ENCODE measurements at regions not wholly inside any gene's neighbourhood (a gene's known extent, or its start where the extent isn't known, plus 50 kb on each side); places are given as distances from the start of the nearest gene placed in this dataset.

DNA sequence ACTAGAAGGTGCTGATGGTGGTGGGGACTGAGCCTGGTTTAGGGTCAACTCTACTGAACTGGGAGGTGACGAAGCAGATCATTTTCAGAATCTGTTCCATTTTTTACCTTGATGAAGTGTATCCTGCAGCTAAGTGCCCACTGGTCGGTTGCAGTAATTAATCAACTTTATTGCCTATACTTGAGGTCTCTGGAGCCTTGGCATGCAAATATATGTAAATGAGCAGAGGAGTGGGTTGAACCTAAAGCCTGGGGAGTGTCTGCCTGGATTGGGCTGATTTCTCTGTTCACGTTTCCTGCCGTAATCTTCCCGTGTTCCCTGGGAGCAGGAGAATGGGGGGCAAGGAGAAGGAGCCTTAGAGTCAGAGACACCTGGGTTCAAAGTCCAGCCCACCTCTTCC lies 286.8 kb downstream of the PTPRU start (continued):
- TF ChIP-seq RFX5 (IDR thresholded peaks at IDR 0.05; ENCODE audit: low read depth, low read length) (no peak), EZH2 (IDR thresholded peaks at IDR 0.05; ENCODE audit: borderline replicate concordance, control insufficient read depth, low read depth, low read length) (no peak), SUZ12 (IDR thresholded peaks at IDR 0.05; ENCODE audit: unreplicated experiment) (no peak), SMC3 (IDR thresholded peaks at IDR 0.05; ENCODE audit: borderline replicate concordance, low read length) (no peak), FOS (IDR thresholded peaks at IDR 0.05; ENCODE audit: borderline replicate concordance, extremely low read depth, insufficient read length) (no peak)
- TF ChIP-seq, protein P1, sequence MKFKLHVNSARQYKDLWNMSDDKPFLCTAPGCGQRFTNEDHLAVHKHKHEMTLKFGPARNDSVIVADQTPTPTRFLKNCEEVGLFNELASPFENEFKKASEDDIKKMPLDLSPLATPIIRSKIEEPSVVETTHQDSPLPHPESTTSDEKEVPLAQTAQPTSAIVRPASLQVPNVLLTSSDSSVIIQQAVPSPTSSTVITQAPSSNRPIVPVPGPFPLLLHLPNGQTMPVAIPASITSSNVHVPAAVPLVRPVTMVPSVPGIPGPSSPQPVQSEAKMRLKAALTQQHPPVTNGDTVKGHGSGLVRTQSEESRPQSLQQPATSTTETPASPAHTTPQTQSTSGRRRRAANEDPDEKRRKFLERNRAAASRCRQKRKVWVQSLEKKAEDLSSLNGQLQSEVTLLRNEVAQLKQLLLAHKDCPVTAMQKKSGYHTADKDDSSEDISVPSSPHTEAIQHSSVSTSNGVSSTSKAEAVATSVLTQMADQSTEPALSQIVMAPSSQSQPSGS (IDR thresholded peaks at IDR 0.05; ENCODE audit: low read length) = no peak
- TF ChIP-seq, protein P2, sequence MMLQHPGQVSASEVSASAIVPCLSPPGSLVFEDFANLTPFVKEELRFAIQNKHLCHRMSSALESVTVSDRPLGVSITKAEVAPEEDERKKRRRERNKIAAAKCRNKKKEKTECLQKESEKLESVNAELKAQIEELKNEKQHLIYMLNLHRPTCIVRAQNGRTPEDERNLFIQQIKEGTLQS (IDR thresholded peaks at IDR 0.05; ENCODE audit: borderline replicate concordance, extremely low read depth, low read depth, low read length) = no peak

DNA sequence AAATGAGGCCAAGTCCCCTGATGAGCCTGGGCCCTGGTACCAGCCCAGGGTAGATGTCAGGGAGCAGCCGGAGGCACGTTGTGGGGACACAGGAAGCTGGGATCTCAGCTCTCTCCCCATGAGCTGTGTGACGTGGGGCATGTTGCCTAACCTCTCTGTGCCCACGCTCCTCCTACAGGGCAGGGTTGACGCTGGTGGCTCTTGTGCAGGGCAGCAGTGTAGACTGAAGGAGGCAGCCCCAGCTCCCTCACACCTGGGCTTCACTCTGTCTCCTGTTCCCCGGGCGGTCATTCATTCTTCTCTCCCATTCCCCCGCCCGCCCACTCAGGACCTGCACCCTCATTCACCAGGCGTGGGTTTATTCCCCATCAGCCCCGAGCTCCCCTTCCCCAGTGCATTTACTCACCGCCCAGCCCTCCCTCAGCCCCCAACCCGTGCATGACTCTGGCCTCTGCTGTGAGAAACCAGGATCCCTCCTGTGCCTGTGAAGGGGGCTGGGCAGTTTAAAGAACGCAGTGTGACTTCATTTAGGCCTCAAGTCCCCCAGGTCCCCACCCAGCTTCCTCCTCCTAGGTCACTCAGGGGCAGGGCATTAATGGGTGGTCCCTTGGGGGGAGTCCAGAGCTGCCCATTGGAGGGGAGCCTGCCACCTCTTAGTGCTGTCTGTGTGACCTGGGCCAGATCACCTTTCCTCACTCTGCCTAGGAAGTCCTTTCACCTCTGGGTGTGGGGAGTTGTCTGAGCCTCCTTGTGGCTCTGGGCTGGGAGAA lies 285.7 kb downstream of the PTPRU start:
- DNase-seq (ENCODE audit: low read depth, low spot score) (no peak), ATAC-seq (no peak), FAIRE-seq (no peak)
- Histone ChIP-seq H3K4me1 (ENCODE audit: control insufficient read depth, insufficient read depth, low read length) (no peaks in the 10 kb centered on the region), H3K4me2 (ENCODE audit: control insufficient read depth, insufficient read depth) (no peak overlapping the region), H3K27ac (ENCODE audit: control insufficient read depth, insufficient read depth) (no peak overlapping the region), H2AFZ (ENCODE audit: control insufficient read depth, low read depth, low read length) (no peak overlapping the region), H3K27me3 (replicated peaks in 1 of 2; ENCODE audit: control insufficient read depth in 2 of 2, insufficient read depth in 2 of 2, low read length in 1 of 2) (no peaks in the 10 kb centered on the region), H3K9me3 (replicated peaks; ENCODE audit: control insufficient read depth, insufficient read depth, low read length) (no peaks in the 10 kb centered on the region), H3K79me2 (ENCODE audit: control insufficient read depth, insufficient read depth, low read length) (no peaks in the 10 kb centered on the region), H4K20me1 (ENCODE audit: control insufficient read depth, insufficient read depth) (no peaks in the 10 kb centered on the region), H3K9ac (ENCODE audit: control insufficient read depth, insufficient read depth, low read length) (no peak overlapping the region), H3K4me3 (no peak overlapping the region), H3K36me3 (ENCODE audit: control insufficient read depth in 2 of 2, insufficient read depth in 2 of 2, low read length in 1 of 2) (no peaks in the 10 kb centered on the region)
- intact Hi-C loops (cut with micrococcal nuclease; ENCODE audit: unreplicated experiment) = no loop called here
- BruUV-seq (replicated peaks) = no TSS peak
- CTCF ChIA-PET = no interaction called here
- POLR2A ChIA-PET = no interaction called here
- RAD21 ChIA-PET (ENCODE audit: unreplicated experiment) = no interaction called here
- SMC1A ChIA-PET (ENCODE audit: uncharacterized antibody, unreplicated experiment) = no interaction called here
- 23% methylated on average over 14 of the region's 14 CpGs for WGBS (ENCODE audit: insufficient coverage, insufficient replicate concordance, low lambda C conversion rate, missing lambda C conversion rate)
- in situ Hi-C loops (cut with MboI) = no loop called here
- TF ChIP-seq, protein P3, sequence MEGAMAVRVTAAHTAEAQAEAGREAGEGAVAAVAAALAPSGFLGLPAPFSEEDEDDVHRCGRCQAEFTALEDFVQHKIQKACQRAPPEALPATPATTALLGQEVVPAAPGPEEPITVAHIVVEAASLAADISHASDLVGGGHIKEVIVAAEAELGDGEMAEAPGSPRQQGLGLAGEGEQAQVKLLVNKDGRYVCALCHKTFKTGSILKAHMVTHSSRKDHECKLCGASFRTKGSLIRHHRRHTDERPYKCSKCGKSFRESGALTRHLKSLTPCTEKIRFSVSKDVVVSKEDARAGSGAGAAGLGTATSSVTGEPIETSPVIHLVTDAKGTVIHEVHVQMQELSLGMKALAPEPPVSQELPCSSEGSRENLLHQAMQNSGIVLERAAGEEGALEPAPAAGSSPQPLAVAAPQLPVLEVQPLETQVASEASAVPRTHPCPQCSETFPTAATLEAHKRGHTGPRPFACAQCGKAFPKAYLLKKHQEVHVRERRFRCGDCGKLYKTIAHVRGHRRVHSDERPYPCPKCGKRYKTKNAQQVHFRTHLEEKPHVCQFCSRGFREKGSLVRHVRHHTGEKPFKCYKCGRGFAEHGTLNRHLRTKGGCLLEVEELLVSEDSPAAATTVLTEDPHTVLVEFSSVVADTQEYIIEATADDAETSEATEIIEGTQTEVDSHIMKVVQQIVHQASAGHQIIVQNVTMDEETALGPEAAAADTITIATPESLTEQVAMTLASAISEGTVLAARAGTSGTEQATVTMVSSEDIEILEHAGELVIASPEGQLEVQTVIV (IDR thresholded peaks at IDR 0.05; ENCODE audit: borderline replicate concordance, partially characterized antibody) = no peak
- TF ChIP-seq HCFC1 (IDR thresholded peaks at IDR 0.05; ENCODE audit: low read length) (no peak), ZNF207 (IDR thresholded peaks at IDR 0.05; ENCODE audit: borderline replicate concordance) (no peak), MEF2A (IDR thresholded peaks at IDR 0.05; ENCODE audit: insufficient read depth, low read depth, low read length) (no peak), ETV6 (conservative IDR thresholded peaks at IDR 0.05 in 1 of 2, IDR thresholded peaks at IDR 0.05 in 1 of 2; ENCODE audit: borderline replicate concordance in 1 of 2, low read depth in 1 of 2) (no peak), FOXM1 (IDR thresholded peaks at IDR 0.05; ENCODE audit: low read depth, low read length) (no peak), NRF1 (conservative IDR thresholded peaks at IDR 0.05; ENCODE audit: low read depth, low read length) (no peak)
- TF ChIP-seq, protein P4, sequence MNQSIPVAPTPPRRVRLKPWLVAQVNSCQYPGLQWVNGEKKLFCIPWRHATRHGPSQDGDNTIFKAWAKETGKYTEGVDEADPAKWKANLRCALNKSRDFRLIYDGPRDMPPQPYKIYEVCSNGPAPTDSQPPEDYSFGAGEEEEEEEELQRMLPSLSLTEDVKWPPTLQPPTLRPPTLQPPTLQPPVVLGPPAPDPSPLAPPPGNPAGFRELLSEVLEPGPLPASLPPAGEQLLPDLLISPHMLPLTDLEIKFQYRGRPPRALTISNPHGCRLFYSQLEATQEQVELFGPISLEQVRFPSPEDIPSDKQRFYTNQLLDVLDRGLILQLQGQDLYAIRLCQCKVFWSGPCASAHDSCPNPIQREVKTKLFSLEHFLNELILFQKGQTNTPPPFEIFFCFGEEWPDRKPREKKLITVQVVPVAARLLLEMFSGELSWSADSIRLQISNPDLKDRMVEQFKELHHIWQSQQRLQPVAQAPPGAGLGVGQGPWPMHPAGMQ (IDR thresholded peaks at IDR 0.05; ENCODE audit: borderline replicate concordance) = no peak
